ENCODE measurements at regions not wholly inside any gene's neighbourhood (a gene's known extent, or its start where the extent isn't known, plus 50 kb on each side); places are given as distances from the start of the nearest gene placed in this dataset.

- TF ChIP-seq NFE2L2 (IDR thresholded peaks at IDR 0.05; ENCODE audit: low read depth, low read length) (no peak), CEBPB (IDR thresholded peaks at IDR 0.05; ENCODE audit: low read depth, low read length) (no peak), RFX5 (IDR thresholded peaks at IDR 0.05; ENCODE audit: low read depth, low read length) (no peak), MAFK (IDR thresholded peaks at IDR 0.05; ENCODE audit: low read depth, low read length) (no peak), RAD21 (IDR thresholded peaks at IDR 0.05; ENCODE audit: low read length) (no peak), SMC3 (IDR thresholded peaks at IDR 0.05; ENCODE audit: low read depth, low read length) (no peak), BHLHE40 (IDR thresholded peaks at IDR 0.05; ENCODE audit: low read depth, low read length) (no peak)
- ATAC-seq (ENCODE audit: low read depth) = no peak
- Histone ChIP-seq H2AFZ (replicated peaks; ENCODE audit: low read length, poor library complexity) (no peak overlapping the region), H3K27ac (ENCODE audit: insufficient read depth, low read length) (no peak overlapping the region), H3K14ac (replicated peaks; ENCODE audit: low read depth, low read length) (no peak overlapping the region), H3K4ac (ENCODE audit: low read depth, low read length) (no peak overlapping the region), H2BK20ac (ENCODE audit: low read depth, low read length) (no peak overlapping the region), H3K36me3 (ENCODE audit: control insufficient read depth, insufficient read depth, low read length) (no peaks in the 10 kb centered on the region), H3K56ac (ENCODE audit: extremely low read depth, insufficient read depth, low read length) (no peak overlapping the region), H3K23ac (ENCODE audit: low read depth, low read length) (no peak overlapping the region), H4K91ac (ENCODE audit: insufficient read depth, low read depth, low read length) (no peak overlapping the region), H4K5ac (ENCODE audit: low read depth, low read length) (no peak overlapping the region), H3K9me3 (ENCODE audit: control insufficient read depth, insufficient read depth, low read length) (peaks cover 12% of the 10 kb centered on the region; the same call in 1 of the 2 replicates), H2AK9ac (replicated peaks; ENCODE audit: low read depth, low read length, poor library complexity) (no peak overlapping the region), H3K18ac (ENCODE audit: low read depth, low read length) (no peak overlapping the region), H2BK120ac (ENCODE audit: low read depth, low read length) (no peak overlapping the region), H2BK15ac (ENCODE audit: low read depth, low read length) (no peak overlapping the region), H2AK5ac (ENCODE audit: low read depth, low read length) (no peak overlapping the region), H2BK5ac (ENCODE audit: low read depth, low read length, poor library complexity, severe bottlenecking) (no peak overlapping the region), H3K4me2 (ENCODE audit: low read depth, low read length) (no peak overlapping the region), H4K20me1 (ENCODE audit: insufficient read depth, low read length) (no peaks in the 10 kb centered on the region), H3K9me1 (ENCODE audit: insufficient read depth, low read length) (no peaks in the 10 kb centered on the region), H3K79me1 (ENCODE audit: low read depth in 1 of 2, low read length in 2 of 2) (no peaks in the 10 kb centered on the region), H4K8ac (ENCODE audit: low read depth in 2 of 2, low read length in 2 of 2) (no peak overlapping the region), H3K9ac (ENCODE audit: low read depth, low read length) (no peak overlapping the region), H3K4me3 (ENCODE audit: insufficient read depth, low read depth, low read length) (no peak overlapping the region), H3K27me3 (ENCODE audit: control insufficient read depth, insufficient read depth, low read length) (no peaks in the 10 kb centered on the region), H3K4me1 (ENCODE audit: control insufficient read depth, insufficient read depth, low read length) (no peaks in the 10 kb centered on the region)
- in situ Hi-C loops (cut with MboI; ENCODE audit: low sequenced_read_pairs) (no loop called here), intact Hi-C loops (cut with micrococcal nuclease) (no loop called here), dilution Hi-C loops (cut with HindIII; ENCODE audit: low sequenced_read_pairs, unreplicated experiment) (no loop called here)
- POLR2A ChIA-PET (ENCODE audit: unreplicated experiment) = no interaction called here
- no CpG with 5 or more reads among the region's 2 CpGs for WGBS, 2 experiments (ENCODE audit: extremely low coverage in 2 of 2, insufficient read length in 1 of 2)
- CTCF ChIA-PET = no interaction called here
- no peak for DNase-seq
- BruUV-seq (replicated peaks) = no TSS peak
Observed at GRCh38 chr3:181909241-181909640, 197.5 kb downstream of the SOX2 start.
